Stomach (tissue), 8 donors: ENCODE measurements at regions not wholly inside any gene's neighbourhood (a gene's known extent, or its start where the extent isn't known, plus 50 kb on each side); places are given as distances from the start of the nearest gene placed in this dataset.

ENCODE experiments used
- DNase-seq, 2 donors: peaks; one replicate each; pipeline versions ENCODE4 v3.0.0 to v3.0.0-alpha.2; 2013 to 2019
- H3K27ac ChIP-seq, 5 donors: fragments of 200-600 bp in 4 of 5; sonication (generic) in 4 of 5; one replicate each; pipeline ENCODE4 v1.5.1; 2013 to 2019; ENCODE audit warnings: mild to moderate bottlenecking in 1 of 5, moderate library complexity in 1 of 5
- H3K27me3 ChIP-seq, 3 donors: fragments of 200-600 bp; sonication (generic); one replicate each; pipeline ENCODE4 v1.5.1; 2017 to 2019; ENCODE audit warnings: mixed run types in 1 of 3
- H3K36me3 ChIP-seq, 4 donors: fragments of 200-600 bp; sonication (generic); 1 replicate in 3 of 4; 2 replicates in 1 of 4; pipeline ENCODE4 v1.5.1; 2016 to 2019
- H3K4me1 ChIP-seq, 4 donors: fragments of 200-600 bp; sonication (generic); one replicate each; pipeline ENCODE4 v1.5.1; 2016 to 2019
- H3K4me3 ChIP-seq, 4 donors: fragments of 200-600 bp; sonication (generic) in 3 of 4; one replicate each; pipeline ENCODE4 v1.5.1; 2016 to 2019; ENCODE audit warnings: mild to moderate bottlenecking in 1 of 4
- H3K9me3 ChIP-seq, 4 donors: fragments of 200-600 bp; sonication (generic); one replicate each; pipeline ENCODE4 v1.5.1; 2016 to 2019
- CTCF ChIP-seq, 7 experiments: fragments of 450-650 bp in 4 of 7; fragments of 200-600 bp in 3 of 7; sonication (generic) in 3 of 7; IDR thresholded peaks; one replicate each; pipeline ENCODE4 v1.5.1; 2016 to 2019; ENCODE audit warnings: antibody characterized with exemption in 7 of 7, control low read depth in 2 of 7, mild to moderate bottlenecking in 1 of 7
- EP300 ChIP-seq: sonication (generic); formaldehyde crosslinking; IDR thresholded peaks from one replicate; pipeline ENCODE4 v1.6.1; 2017; ENCODE audit warnings: antibody characterized with exemption
- POLR2A ChIP-seq, 4 donors: fragments of 450-650 bp; IDR thresholded peaks; one replicate each; pipeline ENCODE4 v1.6.1; 2016; ENCODE audit warnings: antibody characterized with exemption in 4 of 4, control low read depth in 2 of 4, mild to moderate bottlenecking in 1 of 4, moderate library complexity in 1 of 4
- POLR2AphosphoS5 ChIP-seq, 3 donors: sonication (generic); formaldehyde crosslinking; IDR thresholded peaks; one replicate each; pipeline ENCODE4 v1.6.1; 2016; ENCODE audit warnings: antibody characterized with exemption in 3 of 3
- WGBS, 5 donors: extraction: QIAGEN DNeasy Blood & Tissue Kit in 3 of 5; methylation state at CpG; one replicate each; pipeline versions ENCODE4 v1.1.5 to v1.1.7; 2013 to 2018; 5-methylcytosine and 5-hydroxymethylcytosine counted together
- intact Hi-C: fragments of 100-400 bp; cut with DNase I; formaldehyde crosslinking; loops from one replicate; pipeline ENCODE4 v1.15.1; 2023; ENCODE audit warnings: low total_unique reads
- donor health status: healthy with polysubstance abuse.
- donor health status: Bipolar disorder and iron deficiency.
- donor health status: healthy.

DNA sequence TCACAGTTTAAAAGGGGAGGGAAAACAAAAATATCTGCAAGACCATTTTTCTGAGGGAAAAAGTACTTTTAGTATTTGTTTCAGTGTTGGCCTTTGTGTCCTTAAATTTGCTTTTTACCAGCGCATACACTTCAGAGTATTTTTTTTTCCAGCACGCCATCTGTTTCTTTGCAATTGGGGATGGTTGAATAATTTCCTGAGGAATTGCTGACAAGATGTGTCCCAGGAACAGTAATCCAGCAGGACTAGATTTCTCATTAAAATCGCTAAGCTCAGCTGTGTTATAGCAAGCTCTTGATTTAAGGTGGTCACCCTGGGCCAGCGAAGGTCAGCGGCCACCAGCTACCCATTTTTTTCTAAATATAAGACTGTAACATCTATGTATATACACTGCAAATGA lies 156.9 kb upstream of the RHOBTB1 start:
- Histone ChIP-seq H3K9me3 (no peaks in the 10 kb centered on the region), H3K36me3 (no peaks in the 10 kb centered on the region), H3K4me3 (no peak overlapping the region), H3K27ac (no peak overlapping the region), H3K27me3 (no peaks in the 10 kb centered on the region), H3K4me1 (no peaks in the 10 kb centered on the region)
- WGBS, 5 donors, result 70 to 89% (median 84%) methylated on average over 5 of the region's 5 CpGs
- DNase-seq, result peak in 1 of 2 donors; percentile 13
- intact Hi-C loops, result no loop called here
- no peak for TF ChIP-seq EP300
- no peak for TF ChIP-seq CTCF (IDR thresholded peaks at IDR 0.05)
- no peak for TF ChIP-seq POLR2AphosphoS5 (IDR thresholded peaks at IDR 0.05)
- no peak for TF ChIP-seq POLR2A (IDR thresholded peaks at IDR 0.05)

DNA sequence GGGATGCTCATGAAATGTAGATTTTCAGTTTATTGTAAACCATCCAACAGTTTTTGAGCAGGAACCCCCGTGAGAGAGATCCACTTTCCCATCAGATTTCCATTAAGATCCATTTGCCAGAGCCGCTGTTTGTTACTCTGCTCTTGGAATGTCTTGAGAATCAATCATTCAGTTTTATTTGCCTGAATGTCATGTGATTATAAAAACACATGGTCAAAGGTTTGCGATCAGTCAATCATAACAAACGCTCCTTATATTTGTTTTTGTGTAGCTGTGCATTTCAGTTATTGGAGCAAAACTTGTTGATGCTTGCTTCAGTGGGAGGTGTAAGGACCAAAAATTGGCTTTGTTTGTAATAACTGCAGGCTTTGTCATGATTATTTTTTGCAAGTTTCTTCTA lies 155.8 kb upstream of the RHOBTB1 start:
- DNase-seq, result no peak
- no peak overlapping the region for H3K4me3 ChIP-seq

DNA sequence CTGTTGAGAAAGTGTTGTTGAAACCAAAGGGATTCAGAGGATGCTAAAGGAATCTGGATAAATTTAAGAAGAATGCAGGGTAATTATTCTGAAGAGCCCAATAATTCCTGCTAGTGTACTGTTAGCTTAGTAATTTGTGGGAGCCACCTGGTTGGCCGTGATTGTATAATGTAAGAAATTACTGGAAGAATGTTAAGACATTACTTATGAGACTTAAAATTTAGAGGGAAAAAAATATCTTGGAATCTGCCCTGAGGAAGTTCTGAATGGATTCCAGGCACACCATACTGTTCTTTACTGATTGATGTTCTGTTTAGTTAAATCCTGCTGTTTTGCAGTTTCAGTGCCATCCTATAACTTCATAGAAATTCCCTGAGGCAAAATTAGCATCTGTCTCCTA lies 155.0 kb upstream of the RHOBTB1 start:
- TF ChIP-seq CTCF (IDR thresholded peaks at IDR 0.05) (no peak), POLR2A (IDR thresholded peaks at IDR 0.05) (no peak), EP300 (no peak), POLR2AphosphoS5 (IDR thresholded peaks at IDR 0.05) (no peak)
- Histone ChIP-seq H3K4me3 (no peak overlapping the region), H3K4me1 (no peaks in the 10 kb centered on the region), H3K9me3 (no peaks in the 10 kb centered on the region), H3K36me3 (no peaks in the 10 kb centered on the region), H3K27ac (no peak overlapping the region), H3K27me3 (no peaks in the 10 kb centered on the region)
- no peak for DNase-seq
- intact Hi-C loops, result no loop called here
- 64 to 90% (median 81%) methylated on average over 1 of the region's 1 CpG for WGBS, 5 donors

More for the DNA sequence above, 155.8 kb upstream of the RHOBTB1 start:
- Histone ChIP-seq H3K27ac (no peak overlapping the region), H3K9me3 (no peaks in the 10 kb centered on the region), H3K27me3 (no peaks in the 10 kb centered on the region), H3K4me1 (no peaks in the 10 kb centered on the region), H3K36me3 (no peaks in the 10 kb centered on the region)
- 60 to 71% (median 65%) methylated on average over 4 of the region's 4 CpGs for WGBS, 5 donors
- intact Hi-C loops, result no loop called here
- no peak for TF ChIP-seq POLR2A (IDR thresholded peaks at IDR 0.05)
- TF ChIP-seq EP300, result no peak
- TF ChIP-seq POLR2AphosphoS5 (IDR thresholded peaks at IDR 0.05), result no peak
- TF ChIP-seq CTCF (IDR thresholded peaks at IDR 0.05), result no peak

- Histone ChIP-seq H3K4me1 (no peaks in the 10 kb centered on the region), H3K36me3 (no peaks in the 10 kb centered on the region), H3K9me3 (no peaks in the 10 kb centered on the region), H3K27ac (no peak overlapping the region), H3K27me3 (no peaks in the 10 kb centered on the region), H3K4me3 (no peak overlapping the region)
- WGBS, 5 donors, result 71 to 94% (median 85%) methylated on average over 1 of the region's 1 CpG
- DNase-seq, result no peak
- intact Hi-C loops, result no loop called here
- TF ChIP-seq POLR2AphosphoS5 (IDR thresholded peaks at IDR 0.05), result no peak
- TF ChIP-seq CTCF (IDR thresholded peaks at IDR 0.05), result no peak
- TF ChIP-seq EP300, result no peak
- TF ChIP-seq POLR2A (IDR thresholded peaks at IDR 0.05), result no peak
These were observed 153.0 kb upstream of the RHOBTB1 start for GRCh38 chr10:61097026-61097425.
